GM19099 (cell line): ENCODE measurements at regions not wholly inside any gene's neighbourhood (a gene's known extent, or its start where the extent isn't known, plus 50 kb on each side); places are given as distances from the start of the nearest gene placed in this dataset.

Source experiments
- POLR2A ChIP-seq: IDR thresholded peaks from 3 replicates; pipeline ENCODE4 v1.6.1; 2011; ENCODE audit warnings: low read depth; ENCODE audit not compliant: insufficient read length; ENCODE audit errors: extremely low read depth

GRCh38 chr11:21930408-21930807, 262.5 kb upstream of the ANO5 start:
- no peak for TF ChIP-seq POLR2A

- TF ChIP-seq POLR2A, result no peak
These were observed 261.3 kb upstream of the ANO5 start for GRCh38 chr11:21931436-21932101.

- TF ChIP-seq POLR2A, result no peak
These were observed 259.8 kb upstream of the ANO5 start for GRCh38 chr11:21933095-21933494.

GRCh38 chr11:21944577-21944976, 248.3 kb upstream of the ANO5 start:
- TF ChIP-seq POLR2A, result no peak

- no peak for TF ChIP-seq POLR2A
These were observed 244.0 kb upstream of the ANO5 start for GRCh38 chr11:21948876-21949275.

GRCh38 chr11:21949763-21950413, 243.0 kb upstream of the ANO5 start:
- no peak for TF ChIP-seq POLR2A

- no peak for TF ChIP-seq POLR2A
These were observed 229.9 kb upstream of the ANO5 start for GRCh38 chr11:21963013-21963412.

- TF ChIP-seq POLR2A, result no peak
These were observed 227.7 kb upstream of the ANO5 start for GRCh38 chr11:21965221-21965620.

- TF ChIP-seq POLR2A, result no peak
These were observed 224.2 kb upstream of the ANO5 start for GRCh38 chr11:21968702-21969101.

GRCh38 chr11:21969841-21970240, 223.0 kb upstream of the ANO5 start:
- no peak for TF ChIP-seq POLR2A

- TF ChIP-seq POLR2A, result no peak
These were observed 217.6 kb upstream of the ANO5 start for GRCh38 chr11:21975242-21975641.

- no peak for TF ChIP-seq POLR2A
These were observed 216.7 kb upstream of the ANO5 start for GRCh38 chr11:21976210-21976609.

GRCh38 chr11:21983431-21983830, 209.5 kb upstream of the ANO5 start:
- TF ChIP-seq POLR2A, result no peak

GRCh38 chr11:21986361-21986760, 206.5 kb upstream of the ANO5 start:
- no peak for TF ChIP-seq POLR2A

- TF ChIP-seq POLR2A, result no peak
These were observed 205.6 kb upstream of the ANO5 start for GRCh38 chr11:21987261-21987660.

- TF ChIP-seq POLR2A, result no peak
These were observed 204.4 kb upstream of the ANO5 start for GRCh38 chr11:21988477-21988876.

- TF ChIP-seq POLR2A, result no peak
These were observed 186.0 kb upstream of the ANO5 start for GRCh38 chr11:22006901-22007300.
